Hepatocyte (in vitro differentiated cells): ENCODE measurements at regions not wholly inside any gene's neighbourhood (a gene's known extent, or its start where the extent isn't known, plus 50 kb on each side); places are given as distances from the start of the nearest gene placed in this dataset.

Experiments
- DNase-seq: peaks from one replicate; pipeline ENCODE4 v3.0.0-alpha.2; 2016; ENCODE audit warnings: low spot score
- H2AFZ ChIP-seq: fragments of 200-600 bp; sonication (generic); 2 replicates; pipeline ENCODE4 v1.6.0; 2016; ENCODE audit warnings: antibody characterized with exemption, mild to moderate bottlenecking
- H3K27ac ChIP-seq: fragments of 200-600 bp; sonication (generic); 2 replicates; pipeline ENCODE4 v1.5.1; 2016; ENCODE audit warnings: mild to moderate bottlenecking
- H3K27me3 ChIP-seq: fragments of 200-600 bp; sonication (generic); 2 replicates; pipeline ENCODE4 v1.6.1; 2016
- H3K36me3 ChIP-seq: fragments of 200-600 bp; sonication (generic); replicated peaks from 2 replicates; pipeline ENCODE4 v1.5.1; 2016; ENCODE audit warnings: low read depth; ENCODE audit not compliant: insufficient read depth
- H3K4me1 ChIP-seq: fragments of 200-600 bp; sonication (generic); 2 replicates; pipeline ENCODE4 v1.5.1; 2016; ENCODE audit warnings: mild to moderate bottlenecking, moderate library complexity; ENCODE audit not compliant: insufficient read depth
- H3K4me2 ChIP-seq: fragments of 200-600 bp; sonication (generic); 2 replicates; pipeline ENCODE4 v1.6.0; 2016
- H3K4me3 ChIP-seq: fragments of 200-600 bp; sonication (generic); 2 replicates; pipeline ENCODE4 v1.5.1; 2016; ENCODE audit warnings: mild to moderate bottlenecking
- H3K79me2 ChIP-seq: fragments of 200-600 bp; sonication (generic); 2 replicates; pipeline ENCODE4 v1.6.0; 2017; ENCODE audit warnings: mild to moderate bottlenecking
- H3K9me2 ChIP-seq: fragments of 200-600 bp; sonication (generic); replicated peaks from 2 replicates; pipeline ENCODE4 v1.6.0; 2017; ENCODE audit warnings: mild to moderate bottlenecking; ENCODE audit not compliant: insufficient read depth
- H3K9me3 ChIP-seq: fragments of 200-600 bp; sonication (generic); 2 replicates; pipeline ENCODE4 v1.5.1; 2016; ENCODE audit warnings: low read depth, mild to moderate bottlenecking
- H4K20me1 ChIP-seq: fragments of 200-600 bp; sonication (generic); 2 replicates; pipeline ENCODE4 v1.6.0; 2016; ENCODE audit warnings: mild to moderate bottlenecking; ENCODE audit not compliant: insufficient read depth, poor library complexity, severe bottlenecking
- CTCF ChIP-seq: fragments of 200-600 bp; sonication (generic); IDR thresholded peaks from 2 replicates; pipeline ENCODE4 v1.5.1; 2016; ENCODE audit warnings: antibody characterized with exemption, mild to moderate bottlenecking; ENCODE audit not compliant: poor library complexity
- EZH2 ChIP-seq: fragments of 200-600 bp; sonication (generic); IDR thresholded peaks from 2 replicates; pipeline ENCODE4 v1.6.1; 2016; ENCODE audit warnings: antibody characterized with exemption, mild to moderate bottlenecking, borderline replicate concordance
- EZH2phosphoT487 ChIP-seq: fragments of 200-600 bp; sonication (generic); IDR thresholded peaks from one replicate; pipeline ENCODE4 v1.6.1; 2018; ENCODE audit warnings: antibody characterized with exemption, mild to moderate bottlenecking, low read depth, moderate library complexity; ENCODE audit not compliant: unreplicated experiment, severe bottlenecking
- WGBS: methylation state at CpG from one replicate; pipeline ENCODE4 v1.1.6; 2016; ENCODE audit warnings: low lambda C conversion rate; ENCODE audit errors: missing lambda C conversion rate; 5-methylcytosine and 5-hydroxymethylcytosine counted together

- Histone ChIP-seq H3K9me2 (no peaks in the 10 kb centered on the region), H3K27me3 (no peaks in the 10 kb centered on the region), H3K27ac (no peak overlapping the region), H3K4me3 (no peak overlapping the region), H3K79me2 (no peaks in the 10 kb centered on the region), H3K4me1 (no peaks in the 10 kb centered on the region), H2AFZ (no peak overlapping the region), H3K4me2 (no peak overlapping the region), H3K9me3 (no peaks in the 10 kb centered on the region), H3K36me3 (no peaks in the 10 kb centered on the region), H4K20me1 (no peaks in the 10 kb centered on the region)
- no peak for DNase-seq
- TF ChIP-seq EZH2phosphoT487 (no peak), CTCF (no peak), EZH2 (no peak)
- WGBS, result 87% methylated on average over 2 of the region's 2 CpGs
Observed at GRCh38 chr5:61964201-61964600, 341.8 kb upstream of the KIF2A start.

- DNase-seq, result peak; percentile 19
- Histone ChIP-seq H3K4me1 (no peaks in the 10 kb centered on the region), H3K4me3 (no peak overlapping the region), H3K9me2 (no peaks in the 10 kb centered on the region), H3K79me2 (no peaks in the 10 kb centered on the region), H3K9me3 (no peaks in the 10 kb centered on the region), H3K36me3 (no peaks in the 10 kb centered on the region), H3K27ac (no peak overlapping the region), H3K4me2 (no peak overlapping the region), H3K27me3 (no peaks in the 10 kb centered on the region), H4K20me1 (no peaks in the 10 kb centered on the region), H2AFZ (no peak overlapping the region)
- WGBS, result 89% methylated on average over 1 of the region's 1 CpG
- TF ChIP-seq CTCF, result no peak
- no peak for TF ChIP-seq EZH2phosphoT487
- no peak for TF ChIP-seq EZH2
Observed at GRCh38 chr5:61965069-61965468, 340.9 kb upstream of the KIF2A start.

GRCh38 chr5:61965490-61965889 lies 340.5 kb upstream of the KIF2A start:
- H3K9me2 ChIP-seq, result no peaks in the 10 kb centered on the region
- H3K79me2 ChIP-seq, result no peaks in the 10 kb centered on the region
- no peak overlapping the region for H3K4me3 ChIP-seq
- no peak overlapping the region for H2AFZ ChIP-seq
- no peaks in the 10 kb centered on the region for H3K4me1 ChIP-seq
- no peak for DNase-seq
- no peaks in the 10 kb centered on the region for H3K27me3 ChIP-seq
- TF ChIP-seq EZH2 (no peak), EZH2phosphoT487 (no peak), CTCF (no peak)
- no peaks in the 10 kb centered on the region for H4K20me1 ChIP-seq
- no peaks in the 10 kb centered on the region for H3K9me3 ChIP-seq
- no peak overlapping the region for H3K27ac ChIP-seq
- WGBS, result 68% methylated on average over 5 of the region's 5 CpGs
- no peak overlapping the region for H3K4me2 ChIP-seq
- H3K36me3 ChIP-seq, result no peaks in the 10 kb centered on the region
